DND-41 (cell line): ENCODE measurements at regions not wholly inside any gene's neighbourhood (a gene's known extent, or its start where the extent isn't known, plus 50 kb on each side); places are given as distances from the start of the nearest gene placed in this dataset.

Source experiments
- ATAC-seq: fragments of 200-7000 bp; cut with Tn5 transposase; 3 replicates; pipeline ENCODE4 v1.9.1; 2021; ENCODE audit warnings: low read depth; ENCODE audit not compliant: insufficient read depth
- DNase-seq: peaks from one replicate; pipeline ENCODE4 v3.0.0-alpha.2; 2020
- H2AFZ ChIP-seq: 2 replicates; pipeline ENCODE4 v1.6.0; 2012; ENCODE audit warnings: low read depth, low read length
- H3K27ac ChIP-seq: 2 replicates; pipeline ENCODE4 v1.5.1; 2012; ENCODE audit warnings: low read length, inconsistent platforms
- H3K27me3 ChIP-seq: fragments of 200-600 bp; sonication (generic); 2 replicates; pipeline ENCODE4 v1.6.0; 2012; ENCODE audit warnings: low read length, mild to moderate bottlenecking, inconsistent platforms; ENCODE audit not compliant: insufficient read depth, poor library complexity
- H3K36me3 ChIP-seq: 2 replicates; pipeline ENCODE4 v1.5.1; 2012; ENCODE audit warnings: low read length, inconsistent platforms; ENCODE audit not compliant: insufficient read depth
- H3K4me1 ChIP-seq: 2 replicates; pipeline ENCODE4 v1.5.1; 2012; ENCODE audit warnings: mild to moderate bottlenecking, low read length; ENCODE audit not compliant: insufficient read depth
- H3K4me2 ChIP-seq: 2 replicates; pipeline ENCODE4 v1.6.0; 2012; ENCODE audit warnings: mild to moderate bottlenecking, moderate library complexity, low read length, inconsistent platforms; ENCODE audit not compliant: insufficient read depth
- H3K4me3 ChIP-seq, 2 experiments: fragments of 200-600 bp in 1 of 2; shearing (Covaris generic) in 1 of 2; 2 replicates each; pipeline ENCODE4 v1.5.1; 2012 to 2016; ENCODE audit warnings: inconsistent platforms in 2 of 2, low read length in 2 of 2, mild to moderate bottlenecking in 2 of 2, low read depth in 1 of 2, moderate library complexity in 1 of 2
- H3K79me2 ChIP-seq: 2 replicates; pipeline ENCODE4 v1.6.0; 2012; ENCODE audit warnings: low read length, inconsistent platforms; ENCODE audit not compliant: insufficient read depth
- H3K9ac ChIP-seq: 2 replicates; pipeline ENCODE4 v1.6.0; 2012; ENCODE audit warnings: low read depth, mild to moderate bottlenecking, inconsistent platforms, low read length, moderate library complexity
- H3K9me3 ChIP-seq: 2 replicates; pipeline ENCODE4 v1.5.1; 2012; ENCODE audit warnings: low read length, moderate library complexity, mild to moderate bottlenecking, inconsistent platforms; ENCODE audit not compliant: insufficient read depth, severe bottlenecking
- H4K20me1 ChIP-seq: 2 replicates; pipeline ENCODE4 v1.6.0; 2012; ENCODE audit warnings: low read length; ENCODE audit not compliant: insufficient read depth
- CTCF ChIP-seq: IDR thresholded peaks from 2 replicates; pipeline ENCODE4 v1.5.1; 2012; ENCODE audit warnings: borderline replicate concordance, low read length, moderate library complexity, mild to moderate bottlenecking; ENCODE audit not compliant: poor library complexity, severe bottlenecking; ENCODE audit errors: extremely low read depth
- EZH2 ChIP-seq: IDR thresholded peaks from 3 replicates; pipeline ENCODE4 v1.6.1; 2012; ENCODE audit warnings: borderline replicate concordance, low read depth, mild to moderate bottlenecking, moderate library complexity, low read length, inconsistent platforms; ENCODE audit not compliant: severe bottlenecking

GRCh38 chr16:55255733-55256282 lies 68.2 kb upstream of the IRX6 start:
- H3K9ac ChIP-seq = no peak overlapping the region
- no peaks in the 10 kb centered on the region for H4K20me1 ChIP-seq
- DNase-seq (no peak), ATAC-seq (no peak)
- no peaks in the 10 kb centered on the region for H3K79me2 ChIP-seq
- H3K27me3 ChIP-seq = no peaks in the 10 kb centered on the region
- H3K27ac ChIP-seq = no peak overlapping the region
- no peaks in the 10 kb centered on the region for H3K36me3 ChIP-seq
- no peak overlapping the region for H3K4me3 ChIP-seq
- TF ChIP-seq CTCF = no peak
- no peak overlapping the region for H2AFZ ChIP-seq
- peaks cover 3% of the 10 kb centered on the region for H3K9me3 ChIP-seq
- no peak overlapping the region for H3K4me2 ChIP-seq
- H3K4me1 ChIP-seq = no peaks in the 10 kb centered on the region

- no peak overlapping the region for H3K4me2 ChIP-seq
- no peak overlapping the region for H3K4me3 ChIP-seq
- no peaks in the 10 kb centered on the region for H3K36me3 ChIP-seq
- ATAC-seq (no peak), DNase-seq (no peak)
- no peak for TF ChIP-seq EZH2
- TF ChIP-seq CTCF = no peak
- H3K27me3 ChIP-seq = no peaks in the 10 kb centered on the region
- no peak overlapping the region for H2AFZ ChIP-seq
- H3K27ac ChIP-seq = no peak overlapping the region
- no peaks in the 10 kb centered on the region for H3K79me2 ChIP-seq
- H4K20me1 ChIP-seq = no peaks in the 10 kb centered on the region
- H3K4me1 ChIP-seq = no peaks in the 10 kb centered on the region
- H3K9me3 ChIP-seq = no peaks in the 10 kb centered on the region
- H3K9ac ChIP-seq = no peak overlapping the region
Observed at GRCh38 chr16:55256412-55257016, 67.5 kb upstream of the IRX6 start.

GRCh38 chr16:55257966-55258613 lies 65.9 kb upstream of the IRX6 start:
- DNase-seq (peak; percentile 64), ATAC-seq (peak; percentile 82)
- Histone ChIP-seq H4K20me1 (no peaks in the 10 kb centered on the region), H3K27ac (no peak overlapping the region), H3K4me2 (no peak overlapping the region), H3K9me3 (no peaks in the 10 kb centered on the region), H3K4me3 (no peak overlapping the region), H3K27me3 (no peaks in the 10 kb centered on the region), H3K36me3 (no peaks in the 10 kb centered on the region), H3K79me2 (no peaks in the 10 kb centered on the region), H2AFZ (no peak overlapping the region), H3K4me1 (no peaks in the 10 kb centered on the region), H3K9ac (no peak overlapping the region)
- TF ChIP-seq EZH2 = no peak
- TF ChIP-seq CTCF = peak; percentile 73
